GM21381 (cell line): ENCODE measurements at regions not wholly inside any gene's neighbourhood (a gene's known extent, or its start where the extent isn't known, plus 50 kb on each side); places are given as distances from the start of the nearest gene placed in this dataset.

Experiments
- ATAC-seq: cut with Tn5 transposase; IDR thresholded peaks from one replicate; pipeline ENCODE4 v1.9.1; 2021; ENCODE audit warnings: mild to moderate bottlenecking, moderate library complexity; ENCODE audit not compliant: unreplicated experiment

DNA sequence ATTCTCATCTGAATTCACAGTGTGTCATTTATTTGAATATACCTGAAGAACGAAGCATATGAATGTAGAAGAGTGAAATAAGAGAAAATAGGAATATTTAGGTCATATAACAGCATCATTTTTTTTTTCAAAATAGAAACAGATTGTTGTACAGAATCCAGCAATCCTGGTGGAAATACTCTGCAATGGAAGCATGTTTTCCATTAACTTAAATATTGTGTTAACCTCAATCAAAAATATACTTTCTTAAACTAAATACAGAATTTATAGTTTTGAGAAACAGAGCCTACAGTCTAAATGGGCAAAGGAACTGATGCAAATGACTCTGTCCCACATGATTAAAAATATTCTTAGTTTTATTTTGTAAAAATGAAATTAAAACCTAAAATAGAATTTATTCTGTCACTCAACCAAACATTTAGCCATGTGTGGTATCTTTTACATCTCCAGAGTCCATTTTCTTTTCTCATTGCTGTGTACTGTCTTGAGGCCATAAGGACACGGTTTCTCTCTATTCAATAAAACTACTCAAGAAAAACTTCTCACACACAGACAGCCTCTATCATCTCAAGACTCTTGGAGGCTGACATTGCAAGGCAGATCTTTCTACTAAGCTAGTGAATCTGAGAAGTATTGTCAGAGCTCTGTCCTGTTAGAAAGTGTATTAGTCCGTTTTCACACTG is 322.6 kb downstream of the LTN1 start:
- no peak for ATAC-seq

- no peak for ATAC-seq
These were observed 323.4 kb downstream of the LTN1 start for GRCh38 chr21:28669321-28669720.

GRCh38 chr21:28663754-28664153 is 328.9 kb downstream of the LTN1 start:
- no peak for ATAC-seq

DNA sequence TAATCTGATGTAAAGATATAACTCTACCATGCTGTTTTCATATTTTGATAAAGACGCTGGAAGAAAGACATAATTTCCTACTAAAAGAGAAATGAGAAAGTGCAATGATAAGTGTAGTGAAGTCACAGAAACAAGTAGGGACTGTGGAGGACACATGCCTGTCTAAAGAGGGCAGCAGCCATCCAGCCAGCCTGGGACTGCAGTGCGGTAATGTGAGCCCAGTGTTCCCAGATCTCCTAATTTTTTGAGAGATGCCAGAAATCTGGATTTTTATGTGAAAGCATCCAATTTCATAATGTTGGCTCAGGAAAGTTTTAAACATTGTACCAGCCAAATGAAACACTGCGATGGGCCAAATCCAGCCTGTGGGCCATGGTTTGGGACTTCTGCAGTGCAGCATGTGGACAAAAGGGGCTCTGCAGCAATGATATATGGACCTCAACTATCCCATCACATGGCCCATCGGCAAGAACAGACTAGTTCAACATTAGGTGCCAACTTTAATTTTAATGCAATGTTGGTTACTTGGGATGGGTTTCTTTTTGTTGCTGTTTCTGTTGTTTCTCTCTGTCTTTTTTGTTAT is 329.5 kb downstream of the LTN1 start:
- ATAC-seq: no peak

- no peak for ATAC-seq
These were observed 335.1 kb downstream of the LTN1 start for GRCh38 chr21:28657566-28657965.

DNA sequence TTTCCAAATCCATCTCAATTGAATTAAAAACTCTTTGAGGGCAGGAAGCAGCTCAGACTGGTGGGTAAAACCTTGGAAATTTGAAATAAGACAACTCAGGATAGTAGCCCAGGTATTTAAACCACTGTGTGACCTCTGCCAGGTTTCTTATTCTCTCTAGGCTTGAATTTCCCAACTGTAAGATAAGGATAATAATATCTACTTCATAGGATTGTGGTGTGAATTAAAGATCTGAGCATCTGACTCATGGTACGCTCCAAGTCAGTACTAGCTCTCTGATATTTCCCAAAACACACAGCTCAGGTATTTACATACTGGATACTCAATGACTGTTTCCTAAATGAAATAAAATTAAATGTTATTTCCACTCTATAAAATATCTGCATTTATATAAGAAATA is 337.2 kb downstream of the LTN1 start:
- no peak for ATAC-seq

- ATAC-seq: no peak
These were observed 338.3 kb downstream of the LTN1 start for GRCh38 chr21:28654406-28654805.

GRCh38 chr21:28644762-28645161 is 347.9 kb downstream of the LTN1 start:
- no peak for ATAC-seq

GRCh38 chr21:28642891-28643290 is 349.8 kb downstream of the LTN1 start:
- ATAC-seq: no peak

DNA sequence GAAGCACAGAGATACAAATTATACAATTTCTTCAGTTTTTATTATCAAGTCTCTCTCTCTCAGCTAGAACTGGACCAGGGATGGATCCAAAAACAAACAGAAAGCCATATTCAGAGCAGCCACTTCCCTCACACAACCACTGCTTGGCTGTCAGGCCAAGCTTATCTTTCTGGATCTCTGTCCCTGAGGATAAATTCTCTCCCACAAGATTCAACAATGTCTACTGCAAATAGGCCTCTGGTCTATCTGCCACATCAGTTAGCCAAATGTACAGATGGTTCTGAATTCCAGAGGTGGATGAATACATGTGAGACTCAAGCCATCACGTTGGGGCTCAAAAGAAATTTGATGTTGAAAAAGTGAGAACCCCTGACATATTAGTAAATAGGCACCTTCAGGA is 350.9 kb downstream of the LTN1 start:
- no peak for ATAC-seq

- ATAC-seq: no peak
These were observed 352.4 kb downstream of the LTN1 start for GRCh38 chr21:28640326-28640725.

DNA sequence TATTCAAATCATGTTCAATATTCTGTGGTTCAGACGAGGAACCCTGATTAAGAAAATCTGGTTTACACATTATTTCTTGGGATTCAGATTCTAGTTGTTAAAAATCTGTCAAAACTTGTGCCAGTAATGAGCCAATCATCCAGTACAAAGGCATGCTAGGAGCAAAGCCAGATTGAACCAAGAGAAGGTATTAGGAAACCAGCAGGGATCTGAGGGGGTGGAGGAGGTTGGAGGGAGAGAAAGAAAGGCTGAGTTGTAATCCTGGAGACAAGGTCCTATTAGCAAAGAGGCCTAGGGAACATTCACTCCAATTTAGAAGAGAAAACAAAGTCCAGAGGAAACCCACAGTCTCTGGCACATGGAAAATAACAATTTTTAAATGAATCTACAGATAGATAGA is 352.9 kb downstream of the LTN1 start:
- ATAC-seq: no peak

DNA sequence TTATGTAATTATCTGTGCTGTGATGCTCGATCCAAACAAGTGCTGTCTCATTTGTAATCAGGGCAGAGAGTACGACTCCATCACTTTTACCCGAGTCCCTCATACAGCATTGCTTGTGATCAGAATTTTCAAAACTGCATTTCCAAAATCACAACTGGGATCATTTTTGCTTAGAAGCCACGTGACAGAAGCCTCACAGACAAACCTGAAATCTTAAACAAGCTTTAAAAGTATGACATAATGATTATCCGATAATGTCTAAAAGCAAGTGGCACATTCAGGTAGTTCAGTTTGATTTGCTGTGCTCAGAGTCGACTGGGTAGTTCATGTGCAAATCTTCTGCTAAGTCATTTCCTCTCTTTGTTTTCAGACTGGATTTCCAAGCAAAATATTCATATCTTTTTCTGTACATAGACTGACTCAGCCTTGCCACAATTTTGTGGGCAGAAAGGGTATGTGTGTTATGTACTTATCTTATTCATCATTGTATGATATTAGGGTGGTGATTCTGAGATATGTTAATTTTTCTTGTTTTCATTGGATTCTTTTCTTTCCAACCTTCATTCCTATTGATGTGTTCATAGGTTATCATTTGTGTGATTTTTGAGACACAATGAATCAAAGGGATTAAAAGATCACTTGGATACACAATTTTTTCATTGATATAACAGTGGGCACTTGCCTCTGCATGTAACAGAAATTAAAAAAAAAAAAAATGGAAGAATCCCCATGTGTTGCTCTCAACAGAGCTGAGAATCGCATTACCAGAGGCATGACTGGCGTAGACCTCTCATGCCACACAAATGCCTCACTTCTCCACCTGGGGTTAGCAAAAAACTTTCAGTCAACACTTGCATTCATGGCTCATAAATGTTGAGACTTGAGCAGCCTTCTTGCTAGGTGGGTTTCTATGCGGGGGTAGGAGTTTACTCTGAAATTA is 355.7 kb downstream of the LTN1 start:
- ATAC-seq: no peak

- ATAC-seq: no peak
These were observed 357.1 kb downstream of the LTN1 start for GRCh38 chr21:28635541-28635940.

DNA sequence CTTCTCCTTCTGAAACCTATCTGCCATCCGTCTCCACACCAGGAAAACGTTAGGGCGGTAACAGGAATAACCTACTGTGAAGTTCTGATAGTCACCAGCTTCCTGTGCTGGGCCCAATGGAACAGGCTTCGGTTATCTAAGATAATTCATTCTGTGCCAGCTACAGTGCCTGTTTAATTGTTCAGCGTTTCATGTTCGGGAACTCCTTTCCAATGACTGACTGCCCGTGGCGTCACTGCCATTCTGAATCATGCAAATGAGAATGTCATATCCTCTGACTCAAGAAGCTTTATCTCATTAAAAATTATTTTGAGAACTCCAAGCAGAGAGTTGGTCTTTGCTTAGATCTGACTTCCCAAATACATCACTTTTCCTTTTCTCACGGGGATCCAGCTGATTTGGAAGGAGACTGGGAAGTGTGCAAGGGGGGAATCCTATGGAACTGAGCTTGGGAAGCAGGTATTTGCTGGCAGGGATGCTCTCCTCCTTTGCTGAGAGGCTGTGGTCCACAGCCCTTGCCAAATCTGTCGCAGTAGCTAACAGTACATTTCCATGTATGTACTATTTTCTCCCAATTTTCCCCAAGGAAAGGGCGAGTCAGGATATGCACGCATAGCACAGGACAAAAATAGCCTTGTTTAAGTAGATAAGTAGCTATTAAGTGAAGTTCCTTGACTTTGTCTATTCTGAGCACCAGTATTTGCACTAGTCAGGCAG is 358.7 kb downstream of the LTN1 start:
- no peak for ATAC-seq

GRCh38 chr21:28632755-28633408 is 359.8 kb downstream of the LTN1 start:
- ATAC-seq: no peak

GRCh38 chr21:28627691-28628090 is 365.0 kb downstream of the LTN1 start:
- no peak for ATAC-seq

DNA sequence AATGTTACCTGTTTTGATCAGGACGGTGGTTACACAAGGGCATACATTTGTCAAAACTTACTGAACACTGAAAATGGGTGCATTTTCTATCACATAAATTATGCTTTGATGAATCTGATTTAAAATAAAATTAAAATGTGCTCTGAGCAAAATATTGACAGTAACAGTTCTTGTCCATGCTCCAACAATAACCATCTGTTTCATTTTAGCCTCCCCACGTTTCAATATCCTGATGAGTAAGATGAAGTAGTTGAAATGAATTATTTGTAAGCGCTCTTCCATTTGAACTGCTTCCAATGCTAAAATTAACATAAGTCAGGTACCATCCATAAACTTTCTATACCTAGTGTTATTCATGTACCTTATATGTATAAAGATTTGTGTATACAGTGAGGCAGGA is 365.4 kb downstream of the LTN1 start:
- ATAC-seq: no peak

DNA sequence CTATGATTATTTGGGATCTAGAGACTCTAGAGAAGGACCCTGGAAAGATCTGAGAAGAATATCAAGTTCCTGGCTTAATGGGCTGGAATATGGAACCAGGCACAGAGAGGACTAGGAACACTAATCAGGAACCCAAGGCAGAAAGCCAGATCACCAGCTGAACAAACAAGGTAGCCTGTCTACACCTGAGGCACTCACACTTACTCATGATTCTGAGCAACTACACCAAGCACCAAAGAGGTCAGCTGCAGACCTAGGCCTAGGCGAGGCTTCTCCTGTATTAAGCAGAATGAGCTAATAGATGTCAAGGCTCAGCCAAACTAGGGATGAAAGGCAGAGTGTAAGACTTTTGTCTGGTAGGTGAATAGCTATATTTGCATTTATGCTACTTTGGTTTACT is 368.1 kb downstream of the LTN1 start:
- ATAC-seq: no peak

GRCh38 chr21:28617300-28617699 is 375.4 kb downstream of the LTN1 start:
- no peak for ATAC-seq

GRCh38 chr21:28615276-28615675 is 377.4 kb downstream of the LTN1 start:
- no peak for ATAC-seq
